Calu3 (cell line): ENCODE measurements at regions not wholly inside any gene's neighbourhood (a gene's known extent, or its start where the extent isn't known, plus 50 kb on each side); places are given as distances from the start of the nearest gene placed in this dataset.

Experiments used
- BruUV-seq: library from RNA; stranded (reverse); fragments of 400-500 nt; replicated peaks from 2 replicates; lab custom pipeline; 2021; lab: Mats Ljungman, UMichigan
- CTCF ChIA-PET: fragments of 300-600 bp; sonication (Branson Sonifier 250); formaldehyde crosslinking; loops from one replicate; lab custom pipeline; 2022; ENCODE audit warnings: antibody characterized with exemption; lab: Charles Lee
- DNase-seq: peaks from one replicate; pipeline ENCODE4 v3.0.0; 2022
- H3K27ac Mint-ChIP-seq: one replicate; pipeline ENCODE4 v1.8.0; 2022; ENCODE audit warnings: mixed read lengths; ENCODE audit not compliant: unreplicated experiment
- H3K27me3 Mint-ChIP-seq: one replicate; pipeline ENCODE4 v1.8.0; 2022; ENCODE audit warnings: mixed read lengths; ENCODE audit not compliant: unreplicated experiment
- H3K36me3 Mint-ChIP-seq: one replicate; pipeline ENCODE4 v1.8.0; 2022; ENCODE audit warnings: mild to moderate bottlenecking, moderate library complexity, mixed read lengths; ENCODE audit not compliant: insufficient read depth, unreplicated experiment
- H3K4me1 Mint-ChIP-seq: one replicate; pipeline ENCODE4 v1.8.0; 2022; ENCODE audit warnings: mild to moderate bottlenecking, low read depth, mixed read lengths; ENCODE audit not compliant: unreplicated experiment
- H3K4me3 Mint-ChIP-seq: one replicate; pipeline ENCODE4 v1.8.0; 2022; ENCODE audit warnings: mild to moderate bottlenecking, low read depth, moderate library complexity, mixed read lengths; ENCODE audit not compliant: unreplicated experiment
- H3K9me3 Mint-ChIP-seq: one replicate; pipeline ENCODE4 v1.8.0; 2022; ENCODE audit warnings: low read depth, mixed read lengths; ENCODE audit not compliant: unreplicated experiment
- CTCF ChIP-seq: fragments of 200-600 bp; IDR thresholded peaks from one replicate; pipeline ENCODE4 v1.8.0; 2022; ENCODE audit warnings: antibody characterized with exemption; ENCODE audit not compliant: unreplicated experiment
- intact Hi-C: fragments of 100-400 bp; cut with micrococcal nuclease; formaldehyde crosslinking; loops from one replicate; pipeline ENCODE4 v1.10.0; 2022; ENCODE audit not compliant: unreplicated experiment

GRCh38 chr10:121069061-121069850, 218.1 kb downstream of the WDR11 start:
- H3K9me3 Mint-ChIP-seq, result no peaks in the 10 kb centered on the region
- intact Hi-C loops, result no loop called here
- no TSS peak for BruUV-seq
- TF ChIP-seq CTCF, result no peak
- peaks cover 9% of the 10 kb centered on the region for H3K36me3 Mint-ChIP-seq
- peak; percentile 2 for DNase-seq
- H3K4me1 Mint-ChIP-seq, result peaks cover 5% of the 10 kb centered on the region
- CTCF ChIA-PET, result no interaction called here
- H3K27me3 Mint-ChIP-seq, result no peaks in the 10 kb centered on the region
- peak overlapping the region; percentile 39 for H3K27ac Mint-ChIP-seq
- H3K4me3 Mint-ChIP-seq, result no peak overlapping the region

GRCh38 chr10:121070275-121071070, 219.3 kb downstream of the WDR11 start:
- CTCF ChIA-PET, result no interaction called here
- Mint-ChIP-seq H3K4me3 (no peak overlapping the region), H3K27me3 (no peaks in the 10 kb centered on the region), H3K27ac (no peak overlapping the region), H3K9me3 (no peaks in the 10 kb centered on the region), H3K36me3 (peaks cover 9% of the 10 kb centered on the region), H3K4me1 (no peaks in the 10 kb centered on the region)
- intact Hi-C loops, result loop anchor here (5.0 kb wide), 1 partner anchor 103 kb away; no protein-coding TSS in a partner anchor
- BruUV-seq, result no TSS peak
- DNase-seq, result peak; percentile 17
- TF ChIP-seq CTCF, result no peak

- intact Hi-C loops, result loop anchor here (5.0 kb wide), 1 partner anchor 105 kb away; no protein-coding TSS in a partner anchor
- BruUV-seq, result no TSS peak
- no peaks in the 10 kb centered on the region for H3K27me3 Mint-ChIP-seq
- H3K4me3 Mint-ChIP-seq, result no peak overlapping the region
- no peaks in the 10 kb centered on the region for H3K9me3 Mint-ChIP-seq
- H3K4me1 Mint-ChIP-seq, result no peaks in the 10 kb centered on the region
- no peak for TF ChIP-seq CTCF
- CTCF ChIA-PET, result no interaction called here
- H3K36me3 Mint-ChIP-seq, result peaks cover 9% of the 10 kb centered on the region
- DNase-seq, result no peak
- no peak overlapping the region for H3K27ac Mint-ChIP-seq
These were observed 220.7 kb downstream of the WDR11 start for GRCh38 chr10:121071901-121072300.

DNA sequence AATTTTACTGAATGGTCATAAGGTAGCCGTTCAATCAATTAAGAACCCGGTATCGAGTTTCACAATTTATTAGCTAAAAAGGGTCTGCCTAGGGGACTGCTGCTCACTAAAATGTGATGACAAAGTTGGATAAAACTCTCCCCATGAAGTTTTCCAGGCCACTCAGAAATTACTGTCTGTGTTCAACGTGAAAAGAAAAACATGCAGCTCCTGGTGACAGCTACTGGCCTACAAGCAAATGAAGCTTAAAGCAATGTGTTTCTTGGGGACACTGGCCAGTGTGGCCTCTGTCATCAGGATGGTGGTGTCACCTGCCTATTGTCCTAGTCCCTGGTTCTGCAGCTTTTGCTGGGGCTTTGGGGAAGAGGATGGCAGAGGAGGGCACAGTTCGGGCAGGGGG, 222.6 kb downstream of the WDR11 start:
- intact Hi-C loops, result loop anchor here (5.0 kb wide), 1 partner anchor 106 kb away; no protein-coding TSS in a partner anchor

More for the DNA sequence above, 222.6 kb downstream of the WDR11 start:
- no peak for TF ChIP-seq CTCF
- BruUV-seq, result no TSS peak
- no peak overlapping the region for H3K27ac Mint-ChIP-seq
- CTCF ChIA-PET, result no interaction called here
- H3K36me3 Mint-ChIP-seq, result peaks cover 9% of the 10 kb centered on the region
- no peak for DNase-seq
- H3K4me1 Mint-ChIP-seq, result peaks cover 6% of the 10 kb centered on the region
- H3K4me3 Mint-ChIP-seq, result no peak overlapping the region
- no peaks in the 10 kb centered on the region for H3K9me3 Mint-ChIP-seq
- no peaks in the 10 kb centered on the region for H3K27me3 Mint-ChIP-seq
